ENCODE measurements at regions not wholly inside any gene's neighbourhood (a gene's known extent, or its start where the extent isn't known, plus 50 kb on each side); places are given as distances from the start of the nearest gene placed in this dataset.
"Not testable (repeated sequence)": the region's sequence is repeated elsewhere in the genome, so short reads cannot be mapped to it uniquely, and the experiment has no call there.

GRCh38 chr17:68102318-68102758, 66.8 kb downstream of the KPNA2 start:
- Histone ChIP-seq H3K9me3 (no peaks in the 10 kb centered on the region), H3K27me3 (no peaks in the 10 kb centered on the region), H3K36me3 (replicated peaks in 1 of 2; ENCODE audit: insufficient read depth in 1 of 2, low read depth in 2 of 2) (no peaks in the 10 kb centered on the region), H3K27ac (peak overlapping the region; percentile 83 to 94 (median 90)), H3K4me1 (peaks cover 29% of the 10 kb centered on the region), H3K4me3 (peak overlapping the region; percentile 55 to 77)
- ATAC-seq (peak; percentile 11), DNase-seq (peak; percentile 27 to 50 (median 32))
- 1 to 2% methylated on average over 7 to 21 of the region's 21 CpGs for WGBS, 2 donors
- TF ChIP-seq POLR2A (IDR thresholded peaks at IDR 0.05) (no peak), CTCF (IDR thresholded peaks at IDR 0.05) (no peak)
- intact Hi-C loops (cut with DNase I) = no loop called here

GRCh38 chr17:68103148-68103547, 67.6 kb downstream of the KPNA2 start:
- H3K27ac ChIP-seq = peak overlapping the region in 1 of 4 donors; percentile 94
- DNase-seq (no peak), ATAC-seq (no peak)
- no peaks in the 10 kb centered on the region for H3K27me3 ChIP-seq
- no peaks in the 10 kb centered on the region for H3K9me3 ChIP-seq
- TF ChIP-seq POLR2A (IDR thresholded peaks at IDR 0.05) (no peak), CTCF (IDR thresholded peaks at IDR 0.05) (no peak)
- H3K36me3 ChIP-seq (replicated peaks in 1 of 2; ENCODE audit: insufficient read depth in 1 of 2, low read depth in 2 of 2) = no peaks in the 10 kb centered on the region
- intact Hi-C loops (cut with DNase I) = no loop called here
- no peak overlapping the region for H3K4me3 ChIP-seq
- peaks cover 31% of the 10 kb centered on the region for H3K4me1 ChIP-seq

GRCh38 chr17:68106085-68106484, 70.5 kb downstream of the KPNA2 start:
- H3K27ac ChIP-seq = no peak overlapping the region
- intact Hi-C loops (cut with DNase I) = no loop called here
- no peaks in the 10 kb centered on the region for H3K27me3 ChIP-seq
- H3K36me3 ChIP-seq (replicated peaks in 1 of 2; ENCODE audit: insufficient read depth in 1 of 2, low read depth in 2 of 2) = no peaks in the 10 kb centered on the region
- peaks cover 26% of the 10 kb centered on the region for H3K4me1 ChIP-seq
- TF ChIP-seq CTCF (IDR thresholded peaks at IDR 0.05) (no peak), POLR2A (IDR thresholded peaks at IDR 0.05) (no peak)
- DNase-seq (no peak), ATAC-seq (no peak)
- no peak overlapping the region for H3K4me3 ChIP-seq
- H3K9me3 ChIP-seq = no peaks in the 10 kb centered on the region
- WGBS, 2 donors = 97% methylated on average over 2 of the region's 2 CpGs

- H3K36me3 ChIP-seq (replicated peaks in 1 of 2; ENCODE audit: insufficient read depth in 1 of 2, low read depth in 2 of 2) = no peaks in the 10 kb centered on the region
- DNase-seq (no peak), ATAC-seq (no peak)
- H3K4me3 ChIP-seq = no peak overlapping the region
- 59 to 67% methylated on average over 4 of the region's 4 CpGs for WGBS, 2 donors
- no peaks in the 10 kb centered on the region for H3K27me3 ChIP-seq
- no peak overlapping the region for H3K27ac ChIP-seq
- peaks cover 25% of the 10 kb centered on the region for H3K4me1 ChIP-seq
- intact Hi-C loops (cut with DNase I) = no loop called here
- no peak for TF ChIP-seq POLR2A (IDR thresholded peaks at IDR 0.05)
- no peak for TF ChIP-seq CTCF (IDR thresholded peaks at IDR 0.05)
- H3K9me3 ChIP-seq = no peaks in the 10 kb centered on the region
These were observed 71.8 kb downstream of the KPNA2 start for GRCh38 chr17:68107373-68107772.

GRCh38 chr17:68108313-68109000, 72.9 kb downstream of the KPNA2 start:
- H3K4me1 ChIP-seq = peaks cover 16% of the 10 kb centered on the region
- no peaks in the 10 kb centered on the region for H3K36me3 ChIP-seq (replicated peaks in 1 of 2; ENCODE audit: insufficient read depth in 1 of 2, low read depth in 2 of 2)
- H3K27me3 ChIP-seq = no peaks in the 10 kb centered on the region
- no peaks in the 10 kb centered on the region for H3K9me3 ChIP-seq
- intact Hi-C loops (cut with DNase I) = no loop called here
- TF ChIP-seq CTCF (IDR thresholded peaks at IDR 0.05) = no peak
- no peak for TF ChIP-seq POLR2A (IDR thresholded peaks at IDR 0.05)
- no peak overlapping the region for H3K27ac ChIP-seq
- DNase-seq (no peak), ATAC-seq (no peak)
- no peak overlapping the region for H3K4me3 ChIP-seq
- WGBS, 2 donors = 78 to 84% methylated on average over 9 of the region's 9 CpGs

GRCh38 chr17:68109404-68109803, 73.9 kb downstream of the KPNA2 start:
- ATAC-seq; H3K27ac ChIP-seq; H3K9me3 ChIP-seq; H3K27me3 ChIP-seq; DNase-seq; H3K4me3 ChIP-seq; intact Hi-C loops (cut with DNase I); H3K36me3 ChIP-seq (replicated peaks in 1 of 2; ENCODE audit: insufficient read depth in 1 of 2, low read depth in 2 of 2): not testable (repeated sequence)
- 99 to 100% methylated on average over 4 of the region's 4 CpGs for WGBS, 2 donors
- H3K4me1 ChIP-seq = peaks cover 15% of the 10 kb centered on the region

GRCh38 chr17:68116211-68116610, 80.7 kb downstream of the KPNA2 start:
- ATAC-seq; H3K4me1 ChIP-seq; H3K27ac ChIP-seq; H3K27me3 ChIP-seq; H3K36me3 ChIP-seq (replicated peaks in 1 of 2; ENCODE audit: insufficient read depth in 1 of 2, low read depth in 2 of 2); H3K9me3 ChIP-seq; DNase-seq; H3K4me3 ChIP-seq; intact Hi-C loops (cut with DNase I): not testable (repeated sequence)
- 91 to 98% methylated on average over 7 to 15 of the region's 32 CpGs for WGBS, 2 donors
